H9 (cell line): ENCODE measurements at regions not wholly inside any gene's neighbourhood (a gene's known extent, or its start where the extent isn't known, plus 50 kb on each side); places are given as distances from the start of the nearest gene placed in this dataset.

Experiments
- DNase-seq: peaks from one replicate; pipeline ENCODE4 v3.0.0-alpha.2; 2017
- H2AFZ ChIP-seq: one replicate; pipeline ENCODE4 v1.6.1; 2013; ENCODE audit warnings: mild to moderate bottlenecking, low read length, control low read depth, moderate library complexity
- H2AK5ac ChIP-seq: 2 replicates; pipeline ENCODE4 v1.6.1; 2013; ENCODE audit warnings: low read length, control low read depth, mixed read lengths; ENCODE audit not compliant: insufficient read length
- H2BK120ac ChIP-seq: one replicate; pipeline ENCODE4 v1.6.1; 2013; ENCODE audit warnings: low read depth, mild to moderate bottlenecking, low read length, control low read depth, inconsistent platforms; ENCODE audit not compliant: poor library complexity, severe bottlenecking
- H2BK12ac ChIP-seq: 2 replicates; pipeline ENCODE4 v1.6.1; 2013; ENCODE audit warnings: low read length, control low read depth, mixed read lengths, low read depth; ENCODE audit not compliant: insufficient read length
- H2BK15ac ChIP-seq: 2 replicates; pipeline ENCODE4 v1.6.1; 2013; ENCODE audit warnings: low read depth, low read length, control low read depth
- H2BK20ac ChIP-seq: one replicate; pipeline ENCODE4 v1.6.1; 2013; ENCODE audit warnings: low read depth, mild to moderate bottlenecking, low read length, control low read depth, inconsistent platforms; ENCODE audit not compliant: poor library complexity, severe bottlenecking
- H2BK5ac ChIP-seq: 2 replicates; pipeline ENCODE4 v1.6.1; 2013; ENCODE audit warnings: low read length, control low read depth, mixed read lengths; ENCODE audit not compliant: insufficient read length
- H3K14ac ChIP-seq: 2 replicates; pipeline ENCODE4 v1.6.1; 2013; ENCODE audit warnings: low read length, control low read depth; ENCODE audit not compliant: insufficient read depth
- H3K18ac ChIP-seq: 2 replicates; pipeline ENCODE4 v1.6.1; 2013; ENCODE audit warnings: low read depth, mild to moderate bottlenecking, mixed read lengths, low read length, control low read depth; ENCODE audit not compliant: insufficient read length
- H3K23ac ChIP-seq: 2 replicates; pipeline ENCODE4 v1.6.1; 2013; ENCODE audit warnings: low read length, control low read depth, mixed read lengths, low read depth; ENCODE audit not compliant: insufficient read length
- H3K23me2 ChIP-seq: 2 replicates; pipeline ENCODE4 v1.6.1; 2013; ENCODE audit warnings: low read depth, mild to moderate bottlenecking, mixed read lengths, low read length, control low read depth; ENCODE audit not compliant: insufficient read length, poor library complexity, severe bottlenecking
- H3K27ac ChIP-seq: 2 replicates; pipeline ENCODE4 v1.5.1; 2013; ENCODE audit warnings: low read length, control low read depth, mixed read lengths, low read depth; ENCODE audit not compliant: insufficient read length
- H3K27me3 ChIP-seq: 2 replicates; pipeline ENCODE4 v1.6.1; 2013; ENCODE audit warnings: low read length, control low read depth, inconsistent platforms; ENCODE audit not compliant: insufficient read depth
- H3K4ac ChIP-seq: 2 replicates; pipeline ENCODE4 v1.6.1; 2013; ENCODE audit warnings: low read depth, mild to moderate bottlenecking, control low read depth, inconsistent platforms, low read length, moderate library complexity
- H3K4me1 ChIP-seq: 2 replicates; pipeline ENCODE4 v1.6.1; 2013; ENCODE audit warnings: low read length, control low read depth, inconsistent platforms; ENCODE audit not compliant: insufficient read depth
- H3K4me2 ChIP-seq: 2 replicates; pipeline ENCODE4 v1.6.1; 2013; ENCODE audit warnings: low read length, control low read depth, mixed read lengths; ENCODE audit not compliant: insufficient read length, insufficient read depth
- H3K56ac ChIP-seq: 2 replicates; pipeline ENCODE4 v1.6.1; 2013; ENCODE audit warnings: low read depth, mild to moderate bottlenecking, mixed read lengths, low read length, control low read depth; ENCODE audit not compliant: insufficient read length
- H3K79me1 ChIP-seq: 2 replicates; pipeline ENCODE4 v1.6.1; 2013; ENCODE audit warnings: low read depth, mild to moderate bottlenecking, moderate library complexity, low read length, control low read depth, inconsistent platforms; ENCODE audit not compliant: insufficient read depth, poor library complexity, severe bottlenecking
- H3K79me2 ChIP-seq: 2 replicates; pipeline ENCODE4 v1.6.1; 2013; ENCODE audit warnings: low read length, control low read depth, inconsistent platforms; ENCODE audit not compliant: insufficient read depth
- H3K9ac ChIP-seq: 2 replicates; pipeline ENCODE4 v1.6.1; 2013; ENCODE audit warnings: low read length, control low read depth, mixed read lengths; ENCODE audit not compliant: insufficient read length; ENCODE audit errors: extremely low read depth
- H3K9me3 ChIP-seq: one replicate; pipeline ENCODE4 v1.6.1; 2013; ENCODE audit warnings: low read depth, low read length, inconsistent platforms; ENCODE audit not compliant: control insufficient read depth
- H3T11ph ChIP-seq: one replicate; pipeline ENCODE4 v1.6.1; 2013; ENCODE audit warnings: mild to moderate bottlenecking, low read length, control low read depth, inconsistent platforms
- H4K20me1 ChIP-seq: one replicate; pipeline ENCODE4 v1.6.1; 2013; ENCODE audit not compliant: control insufficient read depth, insufficient read length, insufficient read depth
- H4K5ac ChIP-seq: 2 replicates; pipeline ENCODE4 v1.6.1; 2013; ENCODE audit warnings: low read depth, mild to moderate bottlenecking, mixed read lengths, low read length, control low read depth; ENCODE audit not compliant: insufficient read length
- H4K8ac ChIP-seq: replicated peaks from 2 replicates; pipeline ENCODE4 v1.6.1; 2013; ENCODE audit warnings: low read length, control low read depth, mixed read lengths, low read depth; ENCODE audit not compliant: insufficient read length
- H4K91ac ChIP-seq: 2 replicates; pipeline ENCODE4 v1.6.1; 2013; ENCODE audit warnings: low read depth, mild to moderate bottlenecking, moderate library complexity, mixed read lengths, low read length, control low read depth; ENCODE audit not compliant: insufficient read length
- H3K27ac Mint-ChIP-seq, 3 experiments: 2 replicates in 2 of 3; 3 replicates in 1 of 3; pipeline ENCODE4 v1.8.0; 2020 to 2021; ENCODE audit warnings: mixed read lengths in 3 of 3, mild to moderate bottlenecking in 1 of 3, moderate library complexity in 1 of 3
- H3K27me3 Mint-ChIP-seq: 2 replicates; pipeline ENCODE4 v1.8.0; 2021; ENCODE audit warnings: low read depth, mild to moderate bottlenecking, moderate library complexity, mixed read lengths
- H3K36me3 Mint-ChIP-seq, 3 experiments: 2 replicates in 2 of 3; 3 replicates in 1 of 3; pipeline ENCODE4 v1.8.0; 2020 to 2021; ENCODE audit warnings: low read depth in 3 of 3, mixed read lengths in 3 of 3; ENCODE audit not compliant: insufficient read depth in 1 of 3
- H3K4me1 Mint-ChIP-seq, 2 experiments: 2 replicates each; pipeline ENCODE4 v1.8.0; 2020; ENCODE audit warnings: mixed read lengths in 2 of 2
- H3K4me3 Mint-ChIP-seq, 2 experiments: 2 replicates in 1 of 2; 3 replicates in 1 of 2; pipeline ENCODE4 v1.8.0; 2020 to 2021; ENCODE audit warnings: mild to moderate bottlenecking in 2 of 2, mixed read lengths in 2 of 2, moderate library complexity in 1 of 2
- H3K9me3 Mint-ChIP-seq, 2 experiments: 2 replicates in 1 of 2; 3 replicates in 1 of 2; pipeline ENCODE4 v1.8.0; 2020; ENCODE audit warnings: mild to moderate bottlenecking in 2 of 2, mixed read lengths in 2 of 2, moderate library complexity in 1 of 2
- CTCF ChIP-seq: fragments of 200-600 bp; sonication (generic); conservative IDR thresholded peaks from 3 replicates; pipeline ENCODE4 v1.8.0; 2021; ENCODE audit warnings: antibody characterized with exemption, mild to moderate bottlenecking
- WGBS: extraction: QIAGEN DNeasy Blood & Tissue Kit; methylation state at CpG from one replicate; pipeline ENCODE4 v1.1.7; 2013; ENCODE audit warnings: missing lambda C conversion rate, low lambda C conversion rate, mixed read lengths; ENCODE audit not compliant: insufficient read length; ENCODE audit errors: extremely low coverage; 5-methylcytosine and 5-hydroxymethylcytosine counted together

- Histone ChIP-seq H3K4ac (no peak overlapping the region), H3K79me1 (no peaks in the 10 kb centered on the region), H2BK20ac (no peak overlapping the region), H3K9me3 (no peaks in the 10 kb centered on the region), H3K4me2 (no peak overlapping the region), H2BK120ac (no peak overlapping the region), H2BK15ac (no peak overlapping the region), H3K27me3 (no peaks in the 10 kb centered on the region), H3K14ac (no peak overlapping the region), H2BK12ac (no peak overlapping the region), H3K23me2 (no peaks in the 10 kb centered on the region), H2AK5ac (no peak overlapping the region), H4K91ac (no peak overlapping the region), H4K8ac (no peak overlapping the region), H3T11ph (peak overlapping the region; percentile 17), H4K5ac (no peak overlapping the region), H2AFZ (no peak overlapping the region), H3K27ac (no peak overlapping the region), H3K79me2 (0 out of 2 replicates have a peak, but pooled peaks cover 2% of the 10 kb centered on the region), H3K56ac (no peak overlapping the region), H3K18ac (no peak overlapping the region), H3K9ac (no peak overlapping the region), H3K23ac (no peak overlapping the region), H4K20me1 (no peaks in the 10 kb centered on the region), H2BK5ac (no peak overlapping the region), H3K4me1 (no peaks in the 10 kb centered on the region)
- Mint-ChIP-seq H3K27me3 (no peaks in the 10 kb centered on the region; the same call in 1 of the 2 replicates), H3K9me3 (peaks cover 0 to 2% of the 10 kb centered on the region in 2 experiments; a peak in 2 of 5 replicates), H3K4me3 (no peak overlapping the region), H3K27ac (no peak overlapping the region), H3K36me3 (peaks cover 0 to 2% (median 0%) of the 10 kb centered on the region in 3 experiments; a peak in 2 of 7 replicates), H3K4me1 (no peaks in the 10 kb centered on the region)
- no peak for DNase-seq
- no CpG with 5 or more reads among the region's 1 CpG for WGBS
- TF ChIP-seq CTCF, result no peak
These were observed 315.3 kb upstream of the HS3ST1 start for GRCh38 chr4:11743976-11744375.
